ENCODE measurements at regions not wholly inside any gene's neighbourhood (a gene's known extent, or its start where the extent isn't known, plus 50 kb on each side); places are given as distances from the start of the nearest gene placed in this dataset.

DNA sequence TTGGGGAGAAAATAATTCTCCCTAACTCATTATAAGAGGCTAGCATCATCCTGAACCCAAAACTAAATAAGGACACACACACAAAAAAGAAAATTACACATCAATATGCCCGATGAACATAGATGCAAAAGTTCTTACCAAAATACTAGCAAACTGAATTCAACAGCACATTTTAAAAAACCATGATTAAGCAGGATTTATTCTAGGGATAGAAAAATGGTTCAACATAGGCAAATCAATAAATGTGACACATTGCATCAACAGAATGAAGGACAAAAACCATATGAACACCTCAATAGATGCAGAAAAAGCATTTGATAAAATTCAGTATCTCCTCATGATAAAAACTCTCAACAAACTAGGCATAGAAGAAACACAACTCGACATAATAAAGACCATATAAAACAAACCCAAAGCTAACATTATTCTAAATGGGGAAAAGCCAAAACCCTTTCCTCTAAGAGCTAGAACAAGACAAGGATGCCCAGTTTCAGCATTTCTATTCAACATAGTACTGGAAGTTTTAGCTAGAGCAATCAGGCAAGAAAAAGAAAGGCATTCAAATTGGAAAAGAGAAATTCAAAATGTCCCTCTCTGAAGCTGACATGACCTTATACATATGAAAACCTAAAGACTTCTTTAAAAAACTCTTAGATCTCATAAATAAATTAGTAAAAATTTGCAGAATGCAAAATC is 200.9 kb downstream of the NKX6-1 start:
- no peak for TF ChIP-seq POLR2AphosphoS5 (IDR thresholded peaks at IDR 0.05; ENCODE audit: low read depth)
- TF ChIP-seq, protein P1, sequence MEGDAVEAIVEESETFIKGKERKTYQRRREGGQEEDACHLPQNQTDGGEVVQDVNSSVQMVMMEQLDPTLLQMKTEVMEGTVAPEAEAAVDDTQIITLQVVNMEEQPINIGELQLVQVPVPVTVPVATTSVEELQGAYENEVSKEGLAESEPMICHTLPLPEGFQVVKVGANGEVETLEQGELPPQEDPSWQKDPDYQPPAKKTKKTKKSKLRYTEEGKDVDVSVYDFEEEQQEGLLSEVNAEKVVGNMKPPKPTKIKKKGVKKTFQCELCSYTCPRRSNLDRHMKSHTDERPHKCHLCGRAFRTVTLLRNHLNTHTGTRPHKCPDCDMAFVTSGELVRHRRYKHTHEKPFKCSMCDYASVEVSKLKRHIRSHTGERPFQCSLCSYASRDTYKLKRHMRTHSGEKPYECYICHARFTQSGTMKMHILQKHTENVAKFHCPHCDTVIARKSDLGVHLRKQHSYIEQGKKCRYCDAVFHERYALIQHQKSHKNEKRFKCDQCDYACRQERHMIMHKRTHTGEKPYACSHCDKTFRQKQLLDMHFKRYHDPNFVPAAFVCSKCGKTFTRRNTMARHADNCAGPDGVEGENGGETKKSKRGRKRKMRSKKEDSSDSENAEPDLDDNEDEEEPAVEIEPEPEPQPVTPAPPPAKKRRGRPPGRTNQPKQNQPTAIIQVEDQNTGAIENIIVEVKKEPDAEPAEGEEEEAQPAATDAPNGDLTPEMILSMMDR (conservative IDR thresholded peaks at IDR 0.05; ENCODE audit: low read depth in 2 of 2), result no peak
- TF ChIP-seq, protein P2, sequence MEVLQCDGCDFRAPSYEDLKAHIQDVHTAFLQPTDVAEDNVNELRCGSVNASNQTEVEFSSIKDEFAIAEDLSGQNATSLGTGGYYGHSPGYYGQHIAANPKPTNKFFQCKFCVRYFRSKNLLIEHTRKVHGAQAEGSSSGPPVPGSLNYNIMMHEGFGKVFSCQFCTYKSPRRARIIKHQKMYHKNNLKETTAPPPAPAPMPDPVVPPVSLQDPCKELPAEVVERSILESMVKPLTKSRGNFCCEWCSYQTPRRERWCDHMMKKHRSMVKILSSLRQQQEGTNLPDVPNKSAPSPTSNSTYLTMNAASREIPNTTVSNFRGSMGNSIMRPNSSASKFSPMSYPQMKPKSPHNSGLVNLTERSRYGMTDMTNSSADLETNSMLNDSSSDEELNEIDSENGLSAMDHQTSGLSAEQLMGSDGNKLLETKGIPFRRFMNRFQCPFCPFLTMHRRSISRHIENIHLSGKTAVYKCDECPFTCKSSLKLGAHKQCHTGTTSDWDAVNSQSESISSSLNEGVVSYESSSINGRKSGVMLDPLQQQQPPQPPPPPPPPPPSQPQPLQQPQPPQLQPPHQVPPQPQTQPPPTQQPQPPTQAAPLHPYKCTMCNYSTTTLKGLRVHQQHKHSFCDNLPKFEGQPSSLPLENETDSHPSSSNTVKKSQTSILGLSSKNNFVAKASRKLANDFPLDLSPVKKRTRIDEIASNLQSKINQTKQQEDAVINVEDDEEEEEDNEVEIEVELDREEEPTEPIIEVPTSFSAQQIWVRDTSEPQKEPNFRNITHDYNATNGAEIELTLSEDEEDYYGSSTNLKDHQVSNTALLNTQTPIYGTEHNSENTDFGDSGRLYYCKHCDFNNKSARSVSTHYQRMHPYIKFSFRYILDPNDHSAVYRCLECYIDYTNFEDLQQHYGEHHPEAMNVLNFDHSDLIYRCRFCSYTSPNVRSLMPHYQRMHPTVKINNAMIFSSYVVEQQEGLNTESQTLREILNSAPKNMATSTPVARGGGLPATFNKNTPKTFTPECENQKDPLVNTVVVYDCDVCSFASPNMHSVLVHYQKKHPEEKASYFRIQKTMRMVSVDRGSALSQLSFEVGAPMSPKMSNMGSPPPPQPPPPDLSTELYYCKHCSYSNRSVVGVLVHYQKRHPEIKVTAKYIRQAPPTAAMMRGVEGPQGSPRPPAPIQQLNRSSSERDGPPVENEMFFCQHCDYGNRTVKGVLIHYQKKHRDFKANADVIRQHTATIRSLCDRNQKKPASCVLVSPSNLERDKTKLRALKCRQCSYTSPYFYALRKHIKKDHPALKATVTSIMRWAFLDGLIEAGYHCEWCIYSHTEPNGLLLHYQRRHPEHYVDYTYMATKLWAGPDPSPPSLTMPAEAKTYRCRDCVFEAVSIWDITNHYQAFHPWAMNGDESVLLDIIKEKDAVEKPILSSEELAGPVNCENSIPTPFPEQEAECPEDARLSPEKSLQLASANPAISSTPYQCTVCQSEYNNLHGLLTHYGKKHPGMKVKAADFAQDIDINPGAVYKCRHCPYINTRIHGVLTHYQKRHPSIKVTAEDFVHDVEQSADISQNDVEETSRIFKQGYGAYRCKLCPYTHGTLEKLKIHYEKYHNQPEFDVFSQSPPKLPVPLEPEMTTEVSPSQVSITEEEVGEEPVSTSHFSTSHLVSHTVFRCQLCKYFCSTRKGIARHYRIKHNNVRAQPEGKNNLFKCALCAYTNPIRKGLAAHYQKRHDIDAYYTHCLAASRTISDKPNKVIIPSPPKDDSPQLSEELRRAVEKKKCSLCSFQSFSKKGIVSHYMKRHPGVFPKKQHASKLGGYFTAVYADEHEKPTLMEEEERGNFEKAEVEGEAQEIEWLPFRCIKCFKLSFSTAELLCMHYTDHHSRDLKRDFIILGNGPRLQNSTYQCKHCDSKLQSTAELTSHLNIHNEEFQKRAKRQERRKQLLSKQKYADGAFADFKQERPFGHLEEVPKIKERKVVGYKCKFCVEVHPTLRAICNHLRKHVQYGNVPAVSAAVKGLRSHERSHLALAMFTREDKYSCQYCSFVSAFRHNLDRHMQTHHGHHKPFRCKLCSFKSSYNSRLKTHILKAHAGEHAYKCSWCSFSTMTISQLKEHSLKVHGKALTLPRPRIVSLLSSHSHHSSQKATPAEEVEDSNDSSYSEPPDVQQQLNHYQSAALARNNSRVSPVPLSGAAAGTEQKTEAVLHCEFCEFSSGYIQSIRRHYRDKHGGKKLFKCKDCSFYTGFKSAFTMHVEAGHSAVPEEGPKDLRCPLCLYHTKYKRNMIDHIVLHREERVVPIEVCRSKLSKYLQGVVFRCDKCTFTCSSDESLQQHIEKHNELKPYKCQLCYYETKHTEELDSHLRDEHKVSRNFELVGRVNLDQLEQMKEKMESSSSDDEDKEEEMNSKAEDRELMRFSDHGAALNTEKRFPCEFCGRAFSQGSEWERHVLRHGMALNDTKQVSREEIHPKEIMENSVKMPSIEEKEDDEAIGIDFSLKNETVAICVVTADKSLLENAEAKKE (CRISPR knock-in tag; IDR thresholded peaks at IDR 0.05), result no peak
- TF ChIP-seq EZH2phosphoT487 (IDR thresholded peaks at IDR 0.05; ENCODE audit: unreplicated experiment), result no peak
- no peak for TF ChIP-seq CREB1 (CRISPR knock-in tag; IDR thresholded peaks at IDR 0.05; ENCODE audit: low read depth)
- no peak for TF ChIP-seq EZH2 (IDR thresholded peaks at IDR 0.05; ENCODE audit: low read depth, unreplicated experiment)
- TF ChIP-seq, protein P3, sequence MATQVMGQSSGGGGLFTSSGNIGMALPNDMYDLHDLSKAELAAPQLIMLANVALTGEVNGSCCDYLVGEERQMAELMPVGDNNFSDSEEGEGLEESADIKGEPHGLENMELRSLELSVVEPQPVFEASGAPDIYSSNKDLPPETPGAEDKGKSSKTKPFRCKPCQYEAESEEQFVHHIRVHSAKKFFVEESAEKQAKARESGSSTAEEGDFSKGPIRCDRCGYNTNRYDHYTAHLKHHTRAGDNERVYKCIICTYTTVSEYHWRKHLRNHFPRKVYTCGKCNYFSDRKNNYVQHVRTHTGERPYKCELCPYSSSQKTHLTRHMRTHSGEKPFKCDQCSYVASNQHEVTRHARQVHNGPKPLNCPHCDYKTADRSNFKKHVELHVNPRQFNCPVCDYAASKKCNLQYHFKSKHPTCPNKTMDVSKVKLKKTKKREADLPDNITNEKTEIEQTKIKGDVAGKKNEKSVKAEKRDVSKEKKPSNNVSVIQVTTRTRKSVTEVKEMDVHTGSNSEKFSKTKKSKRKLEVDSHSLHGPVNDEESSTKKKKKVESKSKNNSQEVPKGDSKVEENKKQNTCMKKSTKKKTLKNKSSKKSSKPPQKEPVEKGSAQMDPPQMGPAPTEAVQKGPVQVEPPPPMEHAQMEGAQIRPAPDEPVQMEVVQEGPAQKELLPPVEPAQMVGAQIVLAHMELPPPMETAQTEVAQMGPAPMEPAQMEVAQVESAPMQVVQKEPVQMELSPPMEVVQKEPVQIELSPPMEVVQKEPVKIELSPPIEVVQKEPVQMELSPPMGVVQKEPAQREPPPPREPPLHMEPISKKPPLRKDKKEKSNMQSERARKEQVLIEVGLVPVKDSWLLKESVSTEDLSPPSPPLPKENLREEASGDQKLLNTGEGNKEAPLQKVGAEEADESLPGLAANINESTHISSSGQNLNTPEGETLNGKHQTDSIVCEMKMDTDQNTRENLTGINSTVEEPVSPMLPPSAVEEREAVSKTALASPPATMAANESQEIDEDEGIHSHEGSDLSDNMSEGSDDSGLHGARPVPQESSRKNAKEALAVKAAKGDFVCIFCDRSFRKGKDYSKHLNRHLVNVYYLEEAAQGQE (IDR thresholded peaks at IDR 0.05; ENCODE audit: unreplicated experiment), result no peak
- TF ChIP-seq JUNB (IDR thresholded peaks at IDR 0.05; ENCODE audit: unreplicated experiment), result no peak

Data from GM23338 (cell line).